Lower lobe of right lung (tissue), 2 donors: ENCODE measurements at regions not wholly inside any gene's neighbourhood (a gene's known extent, or its start where the extent isn't known, plus 50 kb on each side); places are given as distances from the start of the nearest gene placed in this dataset.
A peak's percentile ranks its signal among the peaks of the same experiment; 100 is the strongest.
"Not testable (repeated sequence)": the region's sequence is repeated elsewhere in the genome, so short reads cannot be mapped to it uniquely, and the experiment has no call there.

Experiments used
- ATAC-seq, 2 donors: fragments of 200-7000 bp; cut with Tn5 transposase; one replicate each; pipeline ENCODE4 v1.9.1; 2020 to 2022; ENCODE audit warnings: mild to moderate bottlenecking in 2 of 2, moderate library complexity in 2 of 2
- DNase-seq: peaks from one replicate; pipeline ENCODE4 v3.0.0-alpha.2; 2020
- H3K27ac ChIP-seq: fragments of 200-600 bp; one replicate; pipeline ENCODE4 v1.8.0; 2022
- H3K27me3 ChIP-seq: fragments of 200-600 bp; one replicate; pipeline ENCODE4 v1.8.0; 2022; ENCODE audit warnings: low read depth
- H3K36me3 ChIP-seq: fragments of 200-600 bp; one replicate; pipeline ENCODE4 v1.8.0; 2022; ENCODE audit warnings: mild to moderate bottlenecking
- H3K4me1 ChIP-seq: fragments of 200-600 bp; one replicate; pipeline ENCODE4 v1.8.0; 2022
- H3K4me3 ChIP-seq: fragments of 200-600 bp; one replicate; pipeline ENCODE4 v1.8.0; 2022; ENCODE audit warnings: mild to moderate bottlenecking
- H3K9me3 ChIP-seq: fragments of 200-600 bp; one replicate; pipeline ENCODE4 v1.8.0; 2022
- CTCF ChIP-seq: fragments of 200-600 bp; IDR thresholded peaks from one replicate; pipeline ENCODE4 v1.8.0; 2022; ENCODE audit warnings: antibody characterized with exemption, mild to moderate bottlenecking
- intact Hi-C: fragments of 100-400 bp; cut with DNase I; formaldehyde crosslinking; loops from one replicate; pipeline ENCODE4 v1.11.0; 2022
- donor health status: DM: no; HTN: yes; CAD: no; lungs with severe emphysema.

DNA sequence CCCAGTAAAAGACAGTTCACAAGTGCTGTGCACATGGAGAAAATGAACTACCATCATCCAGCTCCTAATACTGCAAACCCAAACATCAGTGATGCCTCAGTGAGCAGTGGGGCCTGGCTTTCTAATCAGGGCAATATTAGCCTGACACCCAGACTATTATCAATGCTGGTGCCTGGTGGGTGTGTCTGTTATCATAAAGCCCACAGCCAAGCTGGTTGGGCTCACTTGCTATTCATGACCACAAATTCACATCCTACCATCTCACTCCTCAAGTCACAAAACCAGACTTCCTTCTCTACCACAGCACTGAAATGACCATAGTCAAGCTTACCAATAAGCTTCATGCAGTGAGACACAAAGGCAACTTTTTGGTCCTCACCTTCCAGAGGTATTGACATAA is 180.8 kb upstream of the PLN start:
- Histone ChIP-seq H3K9me3 (peaks cover 3% of the 10 kb centered on the region), H3K36me3 (no peaks in the 10 kb centered on the region), H3K4me1 (no peaks in the 10 kb centered on the region), H3K27ac (no peak overlapping the region), H3K27me3 (no peaks in the 10 kb centered on the region), H3K4me3 (no peak overlapping the region)
- no peak for DNase-seq
- no peak for TF ChIP-seq CTCF
- no peak for ATAC-seq
- intact Hi-C loops, result no loop called here

- TF ChIP-seq CTCF, result no peak
- DNase-seq (no peak), ATAC-seq (no peak)
- Histone ChIP-seq H3K4me3 (no peak overlapping the region), H3K27me3 (no peaks in the 10 kb centered on the region), H3K9me3 (peaks cover 3% of the 10 kb centered on the region), H3K36me3 (no peaks in the 10 kb centered on the region), H3K4me1 (no peaks in the 10 kb centered on the region), H3K27ac (no peak overlapping the region)
- intact Hi-C loops, result no loop called here
Measured at GRCh38 chr6:118370722-118371121, 177.4 kb upstream of the PLN start.

- no peak for TF ChIP-seq CTCF
- intact Hi-C loops, result no loop called here
- H3K27ac ChIP-seq, result no peak overlapping the region
- H3K4me1 ChIP-seq, result no peaks in the 10 kb centered on the region
- no peaks in the 10 kb centered on the region for H3K27me3 ChIP-seq
- H3K9me3 ChIP-seq, result peaks cover 3% of the 10 kb centered on the region
- DNase-seq (no peak), ATAC-seq (no peak)
- H3K36me3 ChIP-seq, result no peaks in the 10 kb centered on the region
- H3K4me3 ChIP-seq, result no peak overlapping the region
Measured at GRCh38 chr6:118371955-118372354, 176.1 kb upstream of the PLN start.

GRCh38 chr6:118372413-118372812 is 175.7 kb upstream of the PLN start:
- ATAC-seq, result no peak
- Histone ChIP-seq H3K27me3 (no peaks in the 10 kb centered on the region), H3K27ac (no peak overlapping the region), H3K36me3 (no peaks in the 10 kb centered on the region), H3K4me3 (no peak overlapping the region), H3K9me3 (peaks cover 3% of the 10 kb centered on the region), H3K4me1 (no peaks in the 10 kb centered on the region)
- no peak for DNase-seq
- intact Hi-C loops, result no loop called here
- TF ChIP-seq CTCF, result no peak

- TF ChIP-seq CTCF, result no peak
- Histone ChIP-seq H3K36me3 (no peaks in the 10 kb centered on the region), H3K4me1 (no peaks in the 10 kb centered on the region), H3K4me3 (no peak overlapping the region), H3K9me3 (no peaks in the 10 kb centered on the region), H3K27ac (no peak overlapping the region), H3K27me3 (no peaks in the 10 kb centered on the region)
- intact Hi-C loops, result no loop called here
- peak; percentile 73 for DNase-seq
- ATAC-seq, result peak; percentile 94 to 97
Measured at GRCh38 chr6:118377711-118378414, 170.2 kb upstream of the PLN start.

- H3K27ac ChIP-seq, H3K4me1 ChIP-seq, ATAC-seq, H3K9me3 ChIP-seq, DNase-seq, H3K27me3 ChIP-seq, H3K36me3 ChIP-seq, H3K4me3 ChIP-seq, intact Hi-C loops: not testable (repeated sequence)
Measured at GRCh38 chr6:118380620-118381019, 167.5 kb upstream of the PLN start.
